Tibial nerve (tissue), 4 donors: ENCODE measurements at regions not wholly inside any gene's neighbourhood (a gene's known extent, or its start where the extent isn't known, plus 50 kb on each side); places are given as distances from the start of the nearest gene placed in this dataset.

ENCODE experiments used
- DNase-seq, 2 donors: peaks; one replicate each; pipeline ENCODE4 v3.0.0-alpha.2; 2019; ENCODE audit warnings: low spot score in 2 of 2
- H3K27ac ChIP-seq, 4 donors: fragments of 200-600 bp; sonication (generic) in 3 of 4; one replicate each; pipeline ENCODE4 v1.5.1; 2017 to 2019; ENCODE audit warnings: mild to moderate bottlenecking in 1 of 4
- H3K27me3 ChIP-seq, 2 donors: fragments of 200-600 bp; sonication (generic) in 1 of 2; one replicate each; pipeline versions ENCODE4 v1.5.1 to v1.6.0; 2017 to 2019
- H3K36me3 ChIP-seq, 3 donors: fragments of 200-600 bp; sonication (generic); one replicate each; pipeline ENCODE4 v1.5.1; 2018 to 2019
- H3K4me1 ChIP-seq, 4 donors: fragments of 200-600 bp; sonication (generic) in 3 of 4; one replicate each; pipeline ENCODE4 v1.5.1; 2017 to 2019
- H3K4me3 ChIP-seq, 4 donors: fragments of 200-600 bp; sonication (generic) in 3 of 4; one replicate each; pipeline ENCODE4 v1.5.1; 2017 to 2019; ENCODE audit warnings: mild to moderate bottlenecking in 1 of 4, moderate library complexity in 1 of 4
- H3K9me3 ChIP-seq, 4 donors: fragments of 200-600 bp; sonication (generic) in 3 of 4; one replicate each; pipeline ENCODE4 v1.5.1; 2017 to 2019
- CTCF ChIP-seq, 5 experiments: fragments of 200-600 bp in 3 of 5; fragments of 450-650 bp in 2 of 5; sonication (generic) in 3 of 5; IDR thresholded peaks; one replicate each; pipeline ENCODE4 v1.5.1; 2016 to 2019; ENCODE audit warnings: antibody characterized with exemption in 5 of 5, mild to moderate bottlenecking in 3 of 5, moderate library complexity in 2 of 5
- EP300 ChIP-seq, 2 donors: sonication (generic); formaldehyde crosslinking; IDR thresholded peaks; one replicate each; pipeline ENCODE4 v1.6.1; 2017; ENCODE audit warnings: antibody characterized with exemption in 2 of 2, mild to moderate bottlenecking in 1 of 2
- POLR2A ChIP-seq, 2 donors: fragments of 450-650 bp; IDR thresholded peaks; one replicate each; pipeline ENCODE4 v1.6.1; 2017; ENCODE audit warnings: antibody characterized with exemption in 2 of 2, mild to moderate bottlenecking in 2 of 2, moderate library complexity in 2 of 2
- WGBS, 2 donors: methylation state at CpG; one replicate each; pipeline ENCODE4 v1.1.5; 2018; 5-methylcytosine and 5-hydroxymethylcytosine counted together

GRCh38 chr14:83847102-83847501, 1682.8 kb upstream of the FLRT2 start:
- no peak for DNase-seq
- no peaks in the 10 kb centered on the region for H3K36me3 ChIP-seq
- no peaks in the 10 kb centered on the region for H3K4me1 ChIP-seq
- H3K27ac ChIP-seq: no peak overlapping the region
- H3K9me3 ChIP-seq: no peaks in the 10 kb centered on the region
- H3K4me3 ChIP-seq: no peak overlapping the region
- TF ChIP-seq EP300 (IDR thresholded peaks at IDR 0.05): no peak
- 53 to 65% methylated on average over 1 of the region's 1 CpG for WGBS, 2 donors
- H3K27me3 ChIP-seq: no peaks in the 10 kb centered on the region

GRCh38 chr14:83850092-83850491, 1679.9 kb upstream of the FLRT2 start:
- no peaks in the 10 kb centered on the region for H3K9me3 ChIP-seq
- H3K36me3 ChIP-seq: no peaks in the 10 kb centered on the region
- H3K4me3 ChIP-seq: no peak overlapping the region
- DNase-seq: no peak
- H3K4me1 ChIP-seq: no peaks in the 10 kb centered on the region
- H3K27me3 ChIP-seq: no peaks in the 10 kb centered on the region
- WGBS, 2 donors: 69 to 70% methylated on average over 5 of the region's 5 CpGs
- TF ChIP-seq POLR2A (IDR thresholded peaks at IDR 0.05) (no peak), CTCF (IDR thresholded peaks at IDR 0.05) (no peak), EP300 (IDR thresholded peaks at IDR 0.05) (no peak)
- H3K27ac ChIP-seq: no peak overlapping the region

- H3K9me3 ChIP-seq: no peaks in the 10 kb centered on the region
- 74 to 77% methylated on average over 3 of the region's 3 CpGs for WGBS, 2 donors
- no peak for DNase-seq
- H3K4me1 ChIP-seq: no peaks in the 10 kb centered on the region
- no peaks in the 10 kb centered on the region for H3K36me3 ChIP-seq
- no peaks in the 10 kb centered on the region for H3K27me3 ChIP-seq
- TF ChIP-seq EP300 (IDR thresholded peaks at IDR 0.05) (no peak), POLR2A (IDR thresholded peaks at IDR 0.05) (no peak), CTCF (IDR thresholded peaks at IDR 0.05) (no peak)
- H3K4me3 ChIP-seq: no peak overlapping the region
- H3K27ac ChIP-seq: no peak overlapping the region
Measured at GRCh38 chr14:83856334-83856733, 1673.6 kb upstream of the FLRT2 start.

GRCh38 chr14:83860631-83861155, 1669.3 kb upstream of the FLRT2 start:
- no peaks in the 10 kb centered on the region for H3K9me3 ChIP-seq
- H3K27me3 ChIP-seq: no peaks in the 10 kb centered on the region
- no peak for TF ChIP-seq CTCF (IDR thresholded peaks at IDR 0.05)
- no peak for TF ChIP-seq POLR2A (IDR thresholded peaks at IDR 0.05)
- TF ChIP-seq EP300 (IDR thresholded peaks at IDR 0.05): no peak
- no peak overlapping the region for H3K4me3 ChIP-seq
- no peaks in the 10 kb centered on the region for H3K36me3 ChIP-seq
- H3K27ac ChIP-seq: no peak overlapping the region
- H3K4me1 ChIP-seq: no peaks in the 10 kb centered on the region
- no peak for DNase-seq
- 92 to 93% methylated on average over 5 of the region's 5 CpGs for WGBS, 2 donors

- Histone ChIP-seq H3K27ac (no peak overlapping the region), H3K4me3 (no peak overlapping the region), H3K36me3 (no peaks in the 10 kb centered on the region), H3K9me3 (no peaks in the 10 kb centered on the region), H3K27me3 (no peaks in the 10 kb centered on the region), H3K4me1 (peaks cover 0 to 11% (median 0%) of the 10 kb centered on the region in 4 donors)
- TF ChIP-seq CTCF (IDR thresholded peaks at IDR 0.05) (no peak), POLR2A (IDR thresholded peaks at IDR 0.05) (no peak), EP300 (IDR thresholded peaks at IDR 0.05) (no peak)
- WGBS, 2 donors: 72 to 80% methylated on average over 3 of the region's 3 CpGs
- DNase-seq: no peak
Measured at GRCh38 chr14:83863042-83863774, 1666.7 kb upstream of the FLRT2 start.
